ENCODE measurements at regions not wholly inside any gene's neighbourhood (a gene's known extent, or its start where the extent isn't known, plus 50 kb on each side); places are given as distances from the start of the nearest gene placed in this dataset.
"Not testable (repeated sequence)": the region's sequence is repeated elsewhere in the genome, so short reads cannot be mapped to it uniquely, and the experiment has no call there.

DNA sequence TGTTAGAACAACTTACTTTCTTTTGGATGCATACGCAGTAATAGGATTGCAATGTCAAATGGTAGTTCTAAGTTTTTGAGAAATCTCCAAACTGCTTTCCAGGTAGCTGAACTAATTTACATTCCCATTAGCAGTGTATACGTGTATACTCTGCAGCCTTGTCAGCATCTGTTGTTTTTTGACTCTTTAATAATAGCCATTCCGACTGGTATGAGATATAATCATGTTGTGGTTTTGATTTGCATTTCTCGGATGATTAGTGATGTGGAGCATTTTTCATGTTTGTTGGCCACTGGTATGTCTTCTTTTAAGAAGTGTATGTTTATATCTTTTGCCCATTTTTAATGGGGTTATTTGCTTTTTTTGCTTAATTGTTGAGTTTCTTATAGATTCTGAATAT lies 76.9 kb upstream of the HNRNPA1L2 start:
- intact Hi-C loops (cut with DNase I; ENCODE audit: low total_unique reads): not testable (repeated sequence)
- WGBS, 5 donors: 69 to 85% (median 84%) methylated on average over 4 of the region's 4 CpGs

DNA sequence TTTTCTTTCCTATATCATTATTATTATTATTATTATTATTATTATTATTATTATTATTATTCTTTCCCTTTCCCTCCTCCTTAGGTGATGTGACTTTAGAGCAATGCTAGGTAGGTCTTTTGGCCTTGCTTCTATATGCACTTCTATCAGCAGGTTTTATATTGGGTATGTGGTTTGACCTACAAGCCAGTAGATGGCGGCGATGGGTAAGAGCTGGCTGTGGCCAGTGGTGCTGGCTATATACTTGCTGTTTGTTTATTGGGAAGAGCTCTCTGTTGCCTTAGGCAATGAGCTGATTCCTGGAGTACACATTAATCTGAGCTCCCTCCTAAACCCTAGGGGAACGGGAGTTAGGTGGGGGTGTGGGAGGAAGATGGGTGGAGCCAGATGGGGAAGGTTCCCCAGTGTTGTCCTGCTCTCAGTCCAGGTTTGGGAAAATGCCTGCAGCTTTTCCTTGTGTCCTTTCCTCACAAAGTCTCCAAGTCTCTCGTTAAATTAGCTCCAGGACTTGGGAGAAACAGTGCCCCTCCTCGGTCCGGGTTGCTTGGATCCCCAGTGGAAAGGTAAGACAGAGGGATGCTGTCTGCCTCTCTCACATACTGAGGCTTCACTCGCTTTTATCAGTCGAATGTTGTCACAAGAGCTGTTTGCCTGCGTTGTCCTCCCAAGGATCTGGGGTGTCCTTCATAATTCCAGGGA lies 72.2 kb upstream of the HNRNPA1L2 start:
- H3K27me3 ChIP-seq; intact Hi-C loops (cut with DNase I; ENCODE audit: low total_unique reads); H3K4me1 ChIP-seq; H3K27ac ChIP-seq; H3K4me3 ChIP-seq; H3K9me3 ChIP-seq; H3K36me3 ChIP-seq: not testable (repeated sequence)
- DNase-seq: peak; percentile 39 to 63
- TF ChIP-seq, protein P1, sequence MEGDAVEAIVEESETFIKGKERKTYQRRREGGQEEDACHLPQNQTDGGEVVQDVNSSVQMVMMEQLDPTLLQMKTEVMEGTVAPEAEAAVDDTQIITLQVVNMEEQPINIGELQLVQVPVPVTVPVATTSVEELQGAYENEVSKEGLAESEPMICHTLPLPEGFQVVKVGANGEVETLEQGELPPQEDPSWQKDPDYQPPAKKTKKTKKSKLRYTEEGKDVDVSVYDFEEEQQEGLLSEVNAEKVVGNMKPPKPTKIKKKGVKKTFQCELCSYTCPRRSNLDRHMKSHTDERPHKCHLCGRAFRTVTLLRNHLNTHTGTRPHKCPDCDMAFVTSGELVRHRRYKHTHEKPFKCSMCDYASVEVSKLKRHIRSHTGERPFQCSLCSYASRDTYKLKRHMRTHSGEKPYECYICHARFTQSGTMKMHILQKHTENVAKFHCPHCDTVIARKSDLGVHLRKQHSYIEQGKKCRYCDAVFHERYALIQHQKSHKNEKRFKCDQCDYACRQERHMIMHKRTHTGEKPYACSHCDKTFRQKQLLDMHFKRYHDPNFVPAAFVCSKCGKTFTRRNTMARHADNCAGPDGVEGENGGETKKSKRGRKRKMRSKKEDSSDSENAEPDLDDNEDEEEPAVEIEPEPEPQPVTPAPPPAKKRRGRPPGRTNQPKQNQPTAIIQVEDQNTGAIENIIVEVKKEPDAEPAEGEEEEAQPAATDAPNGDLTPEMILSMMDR (IDR thresholded peaks at IDR 0.05): peak in 2 of 7 experiments; percentile 18 to 30
- WGBS, 5 donors: 0 to 8% (median 3%) methylated on average over 3 to 6 of the region's 9 CpGs

More for the DNA sequence above, 76.9 kb upstream of the HNRNPA1L2 start:
- not testable (repeated sequence) for H3K4me3 ChIP-seq, H3K27me3 ChIP-seq, H3K9me3 ChIP-seq, H3K4me1 ChIP-seq, DNase-seq, H3K36me3 ChIP-seq, H3K27ac ChIP-seq

GRCh38 chr13:52571163-52571562 lies 71.1 kb upstream of the HNRNPA1L2 start:
- H3K4me1 ChIP-seq; H3K9me3 ChIP-seq; intact Hi-C loops (cut with DNase I; ENCODE audit: low total_unique reads); DNase-seq; H3K27ac ChIP-seq; H3K36me3 ChIP-seq; H3K27me3 ChIP-seq; H3K4me3 ChIP-seq: not testable (repeated sequence)
- 84 to 98% (median 94%) methylated on average over 2 to 3 of the region's 3 CpGs for WGBS, 5 donors

DNA sequence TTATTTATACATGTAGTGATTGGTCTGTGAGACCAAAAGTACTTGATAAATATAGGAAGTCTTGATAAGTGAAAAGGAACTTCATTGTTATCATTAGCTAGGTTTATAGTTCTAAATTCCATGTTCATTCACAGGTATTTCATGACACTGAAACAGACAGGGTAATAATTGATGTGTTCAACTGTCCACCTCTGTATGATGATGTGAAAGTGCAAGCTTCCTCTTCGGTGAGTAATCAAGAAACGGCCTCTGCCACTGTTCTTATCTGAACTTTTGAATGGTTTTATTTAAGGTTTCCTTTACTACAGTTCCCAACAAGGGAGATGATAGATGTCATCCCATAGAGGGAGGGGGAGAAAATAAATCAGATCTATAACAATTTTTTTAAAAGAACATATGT lies 59.3 kb upstream of the HNRNPA1L2 start:
- H3K4me1 ChIP-seq; H3K27ac ChIP-seq; H3K9me3 ChIP-seq; H3K36me3 ChIP-seq; DNase-seq; intact Hi-C loops (cut with DNase I; ENCODE audit: low total_unique reads); H3K27me3 ChIP-seq; H3K4me3 ChIP-seq: not testable (repeated sequence)
- WGBS, 5 donors: 19 to 43% (median 25%) methylated on average over 2 of the region's 2 CpGs
